ENCODE measurements at regions not wholly inside any gene's neighbourhood (a gene's known extent, or its start where the extent isn't known, plus 50 kb on each side); places are given as distances from the start of the nearest gene placed in this dataset.

GRCh38 chr4:179124957-179125356, 1682.7 kb upstream of the AGA start:
- no peak overlapping the region for H3K9ac ChIP-seq (ENCODE audit: low read length)
- no peak overlapping the region for H3K4me3 ChIP-seq (replicated peaks in 1 of 2; ENCODE audit: low read depth in 1 of 2, low read length in 2 of 2)
- no peaks in the 10 kb centered on the region for H4K20me1 ChIP-seq (ENCODE audit: insufficient read depth)
- H3K9me2 ChIP-seq (ENCODE audit: insufficient read depth): no peaks in the 10 kb centered on the region
- TF ChIP-seq SIN3A (IDR thresholded peaks at IDR 0.05; ENCODE audit: low read depth) (no peak), RAD21 (IDR thresholded peaks at IDR 0.05; ENCODE audit: low read depth) (no peak), CTCF (IDR thresholded peaks at IDR 0.05 in 2 of 3, conservative IDR thresholded peaks at IDR 0.05 in 1 of 3; ENCODE audit: borderline replicate concordance in 1 of 3, insufficient read depth in 1 of 3, low read depth in 2 of 3, low read length in 2 of 3) (no peak), ZNF274 (IDR thresholded peaks at IDR 0.05; ENCODE audit: low read depth, low read length) (no peak), EZH2phosphoT487 (IDR thresholded peaks at IDR 0.05; ENCODE audit: borderline replicate concordance) (no peak), YY1 (IDR thresholded peaks at IDR 0.05; ENCODE audit: extremely low read depth, insufficient replicate concordance, low read depth, low read length) (no peak), FOSL1 (IDR thresholded peaks at IDR 0.05; ENCODE audit: low read depth) (no peak), CBX3 (IDR thresholded peaks at IDR 0.05; ENCODE audit: low read depth) (no peak), REST (IDR thresholded peaks at IDR 0.05; ENCODE audit: low read depth) (no peak)
- no peak overlapping the region for H3K4me2 ChIP-seq (ENCODE audit: low read length)
- H3K27ac ChIP-seq (ENCODE audit: low read depth, low read length): no peak overlapping the region
- no peaks in the 10 kb centered on the region for H3K36me3 ChIP-seq (ENCODE audit: control insufficient read depth in 1 of 2, insufficient read depth in 2 of 2, low read length in 2 of 2)
- H3K79me2 ChIP-seq (ENCODE audit: insufficient read depth, low read length): no peaks in the 10 kb centered on the region
- H3K9me3 ChIP-seq (ENCODE audit: control insufficient read depth in 1 of 2, insufficient read depth in 1 of 2, low read depth in 1 of 2, low read length in 2 of 2): no peaks in the 10 kb centered on the region
- POLR2A ChIA-PET: no interaction called here
- no peak overlapping the region for H2AFZ ChIP-seq (ENCODE audit: low read depth, low read length, poor library complexity, severe bottlenecking)
- intact Hi-C loops (cut with micrococcal nuclease): no loop called here
- CTCF ChIA-PET: no interaction called here
- ATAC-seq: no peak
- DNase-seq (ENCODE audit: low read depth, low spot score): no peak
- RAD21 ChIA-PET (ENCODE audit: low non-redundant PET in 1 of 2, low total read pairs in 2 of 2, uncharacterized antibody in 2 of 2, unreplicated experiment in 2 of 2): no interaction called here
- BruUV-seq (replicated peaks): no TSS peak
- no peaks in the 10 kb centered on the region for H3K27me3 ChIP-seq (ENCODE audit: insufficient read depth, low read length)
- no peaks in the 10 kb centered on the region for H3K4me1 ChIP-seq (ENCODE audit: control insufficient read depth in 1 of 2, insufficient read depth in 2 of 2, low read length in 2 of 2)

Measured in HCT116 (cell line).